Breast epithelium (tissue), 3 donors: ENCODE measurements at regions not wholly inside any gene's neighbourhood (a gene's known extent, or its start where the extent isn't known, plus 50 kb on each side); places are given as distances from the start of the nearest gene placed in this dataset.

ENCODE experiments used
- POLR2AphosphoS5 ChIP-seq, 3 donors: sonication (generic); formaldehyde crosslinking; IDR thresholded peaks; one replicate each; pipeline ENCODE4 v1.6.1; 2017; ENCODE audit warnings: antibody characterized with exemption in 3 of 3
- TF ChIP-seq, protein P1 (sequence below), 3 donors: fragments of 450-650 bp; IDR thresholded peaks; one replicate each; pipeline ENCODE4 v1.5.1; 2016 to 2017; ENCODE audit warnings: antibody characterized with exemption in 3 of 3, mild to moderate bottlenecking in 3 of 3, moderate library complexity in 3 of 3

DNA sequence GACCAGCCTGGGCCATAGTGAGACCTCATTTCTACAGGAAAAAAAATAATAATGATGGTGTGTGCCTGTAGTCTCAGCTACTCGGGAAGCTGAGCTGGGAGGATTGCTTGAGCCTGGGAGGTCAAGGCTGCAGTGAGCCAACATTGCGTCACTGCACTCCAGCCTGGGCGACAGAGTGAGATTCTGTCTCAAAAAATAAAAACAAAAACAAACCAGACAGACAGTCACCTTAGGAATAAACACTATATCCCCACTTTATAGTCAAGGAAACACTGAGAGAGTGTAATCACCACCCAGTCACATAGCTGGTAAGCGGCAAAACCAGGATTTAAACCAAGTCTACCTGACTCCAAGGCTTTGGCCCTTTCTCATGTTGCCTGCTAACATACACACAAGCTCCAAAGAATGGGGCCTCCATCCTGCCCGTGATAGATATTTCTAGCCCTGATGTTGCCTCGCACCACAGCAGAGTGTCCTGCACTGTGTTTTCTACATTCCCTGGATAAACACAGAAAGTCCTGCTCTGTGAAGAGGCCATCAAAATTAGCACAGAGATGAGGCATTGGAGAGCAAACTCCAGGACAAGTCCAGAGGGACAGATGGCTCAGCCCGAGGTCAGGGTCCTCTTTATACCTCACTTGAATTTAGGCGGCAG, 66.1 kb upstream of the SMURF2 start:
- no peak for TF ChIP-seq POLR2AphosphoS5 (IDR thresholded peaks at IDR 0.05)
- TF ChIP-seq, protein P1, sequence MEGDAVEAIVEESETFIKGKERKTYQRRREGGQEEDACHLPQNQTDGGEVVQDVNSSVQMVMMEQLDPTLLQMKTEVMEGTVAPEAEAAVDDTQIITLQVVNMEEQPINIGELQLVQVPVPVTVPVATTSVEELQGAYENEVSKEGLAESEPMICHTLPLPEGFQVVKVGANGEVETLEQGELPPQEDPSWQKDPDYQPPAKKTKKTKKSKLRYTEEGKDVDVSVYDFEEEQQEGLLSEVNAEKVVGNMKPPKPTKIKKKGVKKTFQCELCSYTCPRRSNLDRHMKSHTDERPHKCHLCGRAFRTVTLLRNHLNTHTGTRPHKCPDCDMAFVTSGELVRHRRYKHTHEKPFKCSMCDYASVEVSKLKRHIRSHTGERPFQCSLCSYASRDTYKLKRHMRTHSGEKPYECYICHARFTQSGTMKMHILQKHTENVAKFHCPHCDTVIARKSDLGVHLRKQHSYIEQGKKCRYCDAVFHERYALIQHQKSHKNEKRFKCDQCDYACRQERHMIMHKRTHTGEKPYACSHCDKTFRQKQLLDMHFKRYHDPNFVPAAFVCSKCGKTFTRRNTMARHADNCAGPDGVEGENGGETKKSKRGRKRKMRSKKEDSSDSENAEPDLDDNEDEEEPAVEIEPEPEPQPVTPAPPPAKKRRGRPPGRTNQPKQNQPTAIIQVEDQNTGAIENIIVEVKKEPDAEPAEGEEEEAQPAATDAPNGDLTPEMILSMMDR (IDR thresholded peaks at IDR 0.05), result no peak
